ENCODE measurements at regions not wholly inside any gene's neighbourhood (a gene's known extent, or its start where the extent isn't known, plus 50 kb on each side); places are given as distances from the start of the nearest gene placed in this dataset.
"Not testable (repeated sequence)": the region's sequence is repeated elsewhere in the genome, so short reads cannot be mapped to it uniquely, and the experiment has no call there.

GRCh38 chr7:81887098-81888090, 117.5 kb upstream of the HGF start:
- no peak for DNase-seq

DNA sequence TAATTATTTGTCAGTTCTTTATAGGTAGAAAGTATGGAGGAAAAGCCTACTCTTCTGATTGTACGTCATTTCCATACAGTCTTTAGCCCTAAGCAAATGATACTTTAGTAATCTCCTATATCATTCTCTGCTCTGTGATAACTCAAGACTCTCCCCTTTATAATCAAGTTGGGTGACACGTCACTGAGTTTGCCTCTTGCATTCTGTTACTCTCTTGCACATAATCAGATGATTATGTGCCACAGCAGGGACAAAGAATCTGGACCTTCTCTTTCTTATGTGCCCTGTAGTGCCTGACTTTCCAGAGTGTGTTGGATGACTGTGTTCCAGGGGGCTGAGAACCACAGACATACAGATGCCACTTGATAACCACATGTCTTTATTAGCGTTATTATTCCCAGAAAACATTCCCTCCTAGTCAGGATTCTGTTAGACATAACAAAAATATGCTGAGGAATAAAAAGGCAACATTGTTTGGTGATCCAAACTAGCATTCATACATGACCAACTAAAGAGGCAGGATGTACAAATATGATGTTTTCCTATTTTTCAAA, 116.4 kb upstream of the HGF start:
- no peak for DNase-seq

DNA sequence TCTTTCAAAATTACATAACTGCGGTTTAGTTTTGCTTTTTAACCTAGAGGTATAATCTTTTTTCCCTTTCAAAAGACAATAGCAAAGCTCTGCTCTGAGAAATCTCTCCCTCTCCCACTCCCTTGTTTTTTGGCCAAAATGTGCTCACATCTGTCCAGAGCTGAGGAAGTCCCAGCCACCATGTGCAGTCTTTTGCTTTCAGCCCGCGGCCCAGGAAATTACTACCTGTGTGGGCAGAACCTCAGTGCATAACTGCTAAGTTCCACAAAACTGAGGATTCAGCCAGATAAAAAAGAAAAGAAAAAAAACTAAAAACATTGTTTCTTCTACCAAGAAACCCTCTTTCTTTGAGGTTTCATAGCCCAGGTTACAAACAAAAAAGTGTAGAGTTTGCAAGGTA, 115.0 kb upstream of the HGF start:
- no peak for DNase-seq

- no peak for DNase-seq
Measured at GRCh38 chr7:81883801-81884393, 114.0 kb upstream of the HGF start.

GRCh38 chr7:81882086-81882485, 112.2 kb upstream of the HGF start:
- no peak for DNase-seq

- DNase-seq: no peak
Measured at GRCh38 chr7:81877890-81878289, 108.0 kb upstream of the HGF start.

GRCh38 chr7:81873559-81873958, 103.7 kb upstream of the HGF start:
- no peak for DNase-seq

DNA sequence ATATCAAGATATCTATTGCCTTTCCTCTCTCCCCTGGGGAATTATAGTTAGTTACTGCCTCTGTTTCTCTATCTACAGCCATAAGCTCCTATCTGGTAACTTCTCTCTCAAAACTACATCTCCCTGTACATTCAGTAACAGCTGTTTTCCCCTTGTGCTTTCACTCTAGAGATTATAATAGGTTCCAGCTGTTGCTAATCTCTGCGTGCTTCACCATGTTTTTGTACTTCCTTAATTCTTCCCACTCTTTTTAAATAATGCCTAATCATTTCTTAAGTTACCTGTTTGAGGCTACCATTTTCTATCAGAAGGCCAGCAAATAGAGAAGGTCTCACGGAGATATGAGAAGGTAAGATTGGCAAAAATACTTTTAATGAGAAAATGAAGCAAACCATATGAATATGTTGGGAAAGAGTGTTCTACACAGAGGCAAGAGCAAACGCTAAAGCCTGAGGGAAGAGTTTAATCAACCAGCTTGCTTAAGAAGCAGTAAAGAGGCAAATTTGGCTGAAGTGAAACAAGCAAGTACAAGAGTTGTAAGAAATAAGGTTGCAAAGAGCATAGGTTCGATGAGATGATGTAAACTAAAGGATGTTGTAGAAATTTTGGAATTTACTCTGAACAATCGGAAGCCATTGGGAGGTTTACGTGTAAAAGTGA, 101.9 kb upstream of the HGF start:
- no peak for DNase-seq

DNA sequence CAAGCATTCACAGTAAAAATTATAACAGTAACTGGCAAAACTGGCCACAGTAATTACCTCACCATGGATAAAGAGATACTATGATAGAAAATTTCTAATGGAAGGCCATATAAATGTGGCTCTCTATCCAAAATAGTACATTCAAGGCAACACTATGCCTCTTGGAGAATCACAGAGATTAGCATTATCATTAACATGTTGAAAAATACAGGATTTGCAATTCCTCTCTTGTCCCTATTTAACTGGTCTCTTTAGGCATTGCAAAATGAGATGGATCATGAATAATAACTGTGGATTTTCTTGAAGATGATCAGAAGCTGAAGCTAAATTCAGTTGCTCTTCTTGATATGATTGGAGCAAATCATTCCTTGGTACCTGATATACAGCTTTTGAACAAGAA, 100.8 kb upstream of the HGF start:
- DNase-seq: no peak

GRCh38 chr7:81869670-81870069, 99.8 kb upstream of the HGF start:
- no peak for DNase-seq

DNA sequence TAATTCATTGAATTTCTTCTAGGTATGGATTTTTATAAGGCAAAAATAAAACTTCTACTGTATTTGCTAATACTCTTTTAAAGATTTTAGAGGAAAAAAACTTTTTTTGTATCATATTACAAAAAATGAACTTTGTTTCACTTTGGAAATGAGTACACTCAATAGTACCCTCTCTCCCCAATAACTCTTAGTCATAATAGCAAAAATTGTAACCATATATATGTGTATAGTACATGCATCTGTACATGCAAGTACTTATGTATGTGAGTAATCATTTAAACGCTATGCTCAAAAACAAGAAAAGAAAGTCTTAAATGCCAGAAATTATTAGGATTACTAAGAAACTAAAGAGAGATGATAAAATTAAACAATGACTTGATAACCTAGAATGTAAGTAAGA, 95.9 kb upstream of the HGF start:
- no peak for DNase-seq

GRCh38 chr7:81859433-81859832, 89.6 kb upstream of the HGF start:
- DNase-seq: no peak

GRCh38 chr7:81858820-81859219, 89.0 kb upstream of the HGF start:
- not testable (repeated sequence) for DNase-seq

DNA sequence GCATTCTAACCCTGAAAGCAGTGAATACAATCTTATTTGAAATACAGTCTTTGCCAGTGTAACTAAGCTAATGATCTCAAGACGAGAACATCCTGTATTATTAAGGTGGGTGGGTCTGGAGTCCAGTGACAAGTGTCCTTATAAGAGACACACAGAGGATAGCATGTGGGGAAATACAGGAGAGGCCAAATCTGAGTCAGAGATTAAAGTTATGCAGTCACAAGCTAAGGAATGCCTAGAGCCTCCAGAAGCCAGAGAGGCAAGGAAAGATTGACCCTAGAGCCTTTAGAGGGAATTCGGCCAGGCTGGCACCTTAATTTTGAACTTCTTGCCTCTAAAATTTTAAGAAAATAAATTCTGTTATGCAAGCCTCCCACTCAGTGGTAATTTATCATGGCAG, 87.5 kb upstream of the HGF start:
- no peak for DNase-seq

- no peak for DNase-seq
Measured at GRCh38 chr7:81854518-81854917, 84.7 kb upstream of the HGF start.

DNA sequence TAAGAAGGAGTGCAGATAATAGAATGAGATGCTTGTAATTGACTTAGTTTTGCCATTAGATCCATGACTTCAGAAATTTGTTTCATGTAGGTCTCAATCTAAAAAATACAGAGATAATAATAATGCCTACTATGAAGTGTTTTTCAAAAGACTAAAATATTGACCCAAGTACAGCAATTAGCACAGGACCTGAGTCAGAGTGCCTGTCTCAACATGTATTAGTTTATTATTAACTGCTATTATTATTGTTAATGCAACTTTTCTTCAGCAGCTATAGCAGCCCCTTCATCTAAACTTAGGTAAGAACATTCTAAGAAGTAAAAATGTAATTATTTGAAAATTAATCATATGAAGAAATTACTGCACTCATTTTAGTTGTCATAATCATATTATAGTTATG, 82.9 kb upstream of the HGF start:
- no peak for DNase-seq

GRCh38 chr7:81851413-81851812, 81.6 kb upstream of the HGF start:
- no peak for DNase-seq

DNA sequence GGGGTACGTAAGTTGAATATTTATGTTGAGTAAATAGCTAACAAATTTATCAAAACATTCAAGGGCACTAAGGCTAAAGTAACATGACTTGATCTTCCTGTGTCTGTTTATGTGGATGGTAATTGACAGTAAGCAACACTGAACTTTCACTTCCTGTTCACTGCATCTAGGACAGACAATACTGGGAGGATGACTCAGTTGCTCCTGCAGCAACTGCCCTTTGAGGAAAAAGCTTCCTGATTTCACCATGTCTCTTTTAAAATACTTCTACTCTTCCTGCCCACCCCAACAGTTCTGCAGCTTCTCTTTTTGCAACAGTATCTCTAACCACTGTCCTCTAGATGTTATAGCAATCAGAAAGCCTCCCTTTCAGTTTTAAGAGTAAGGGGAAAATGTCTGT, 76.6 kb upstream of the HGF start:
- peak in 1 of 2 donors; percentile 5 for DNase-seq

DNA sequence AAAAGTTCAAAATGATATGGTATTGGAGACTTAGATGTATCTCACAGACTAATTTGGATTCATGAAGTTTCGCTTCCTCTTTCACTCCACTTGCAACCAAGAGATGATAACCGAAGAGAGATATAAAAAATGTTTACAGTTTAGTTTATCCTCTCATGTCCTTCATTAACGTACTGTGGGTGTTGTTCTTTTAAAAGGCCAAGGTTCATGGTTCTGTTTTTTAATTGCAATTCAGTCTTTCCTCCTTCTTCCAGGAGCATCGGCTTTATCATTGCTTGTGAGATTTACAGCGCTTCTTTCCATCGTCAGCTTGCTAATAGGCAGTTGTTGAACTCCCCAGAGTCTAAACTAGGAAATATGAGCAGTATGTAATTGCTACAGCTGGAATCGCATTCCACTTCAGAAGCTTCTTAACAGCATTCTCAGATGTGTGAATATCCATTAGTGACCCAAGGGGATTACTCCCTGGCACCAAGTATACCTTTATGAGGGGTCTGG, 75.9 kb upstream of the HGF start:
- peak in 1 of 2 donors; percentile 6 for DNase-seq

DNA sequence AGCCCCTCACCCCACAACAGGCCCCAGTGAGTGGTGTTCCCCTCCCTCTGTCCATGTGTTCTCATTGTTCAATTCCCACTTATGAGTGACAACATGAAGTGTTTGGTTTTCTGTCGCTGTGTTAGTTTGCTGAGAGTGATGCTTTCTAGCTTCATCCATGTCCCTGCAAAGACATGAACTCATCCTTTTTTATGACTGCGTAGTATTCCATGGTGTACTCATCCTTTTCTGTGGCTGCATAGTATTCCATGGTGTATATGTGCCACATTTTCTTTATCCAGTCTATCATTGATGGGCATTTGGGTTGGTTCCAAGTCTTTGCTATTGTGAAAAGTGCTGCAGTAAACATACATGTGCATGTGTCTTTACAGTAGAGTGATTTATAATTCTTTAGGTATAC, 73.8 kb upstream of the HGF start:
- DNase-seq: not testable (repeated sequence)

DNA sequence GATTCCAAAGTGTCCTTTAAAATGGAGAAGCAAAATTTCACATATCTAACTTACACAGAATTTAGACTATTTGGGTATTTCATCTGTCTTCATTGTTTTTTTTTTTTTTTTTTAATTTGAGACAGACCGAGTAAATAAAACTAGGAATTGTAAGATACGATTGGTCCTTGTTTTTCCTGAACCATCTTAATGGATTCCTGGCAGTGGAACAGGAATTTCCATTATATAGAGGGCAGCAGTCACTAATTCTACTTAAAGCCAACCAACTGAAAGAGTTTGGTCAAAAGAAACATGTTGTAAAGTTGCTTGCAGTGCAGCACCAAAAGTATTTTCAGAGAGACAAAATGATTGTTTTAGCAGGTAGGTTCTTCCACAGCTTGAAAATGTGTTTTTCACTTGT, 72.5 kb upstream of the HGF start:
- no peak for DNase-seq

DNA sequence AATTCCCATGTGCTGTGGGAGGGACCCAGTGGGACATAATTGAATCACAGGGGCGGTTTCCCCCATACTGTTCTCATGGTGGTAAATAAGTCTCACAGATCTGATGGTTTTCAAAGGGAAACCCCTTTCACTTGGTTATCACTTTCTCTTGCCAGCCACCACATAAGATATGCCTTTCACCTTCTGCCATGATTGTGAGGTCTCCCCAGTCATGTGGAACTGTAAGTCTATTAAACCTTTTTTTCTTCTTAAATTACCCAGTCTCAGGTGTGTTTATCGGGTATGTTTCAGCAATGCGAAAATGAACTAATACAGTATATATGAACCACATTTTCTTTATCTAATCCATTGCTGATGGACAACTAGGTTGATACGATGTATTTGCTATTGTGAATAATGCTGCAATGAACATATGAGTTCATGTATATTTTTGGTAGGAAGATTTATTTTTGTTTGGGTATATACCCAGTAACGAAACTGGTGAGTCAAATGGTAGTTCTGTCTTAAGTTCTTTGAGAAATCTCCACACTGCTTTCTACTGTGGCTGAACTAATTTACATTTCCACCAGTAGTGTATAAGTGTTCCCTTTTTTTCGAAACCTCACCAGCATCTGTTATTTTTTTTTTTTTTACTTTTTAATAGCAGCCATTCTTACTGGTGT, 70.0 kb upstream of the HGF start:
- no peak for DNase-seq

Data from right lung (tissue), 2 donors.